ENCODE measurements at regions not wholly inside any gene's neighbourhood (a gene's known extent, or its start where the extent isn't known, plus 50 kb on each side); places are given as distances from the start of the nearest gene placed in this dataset.

DNA sequence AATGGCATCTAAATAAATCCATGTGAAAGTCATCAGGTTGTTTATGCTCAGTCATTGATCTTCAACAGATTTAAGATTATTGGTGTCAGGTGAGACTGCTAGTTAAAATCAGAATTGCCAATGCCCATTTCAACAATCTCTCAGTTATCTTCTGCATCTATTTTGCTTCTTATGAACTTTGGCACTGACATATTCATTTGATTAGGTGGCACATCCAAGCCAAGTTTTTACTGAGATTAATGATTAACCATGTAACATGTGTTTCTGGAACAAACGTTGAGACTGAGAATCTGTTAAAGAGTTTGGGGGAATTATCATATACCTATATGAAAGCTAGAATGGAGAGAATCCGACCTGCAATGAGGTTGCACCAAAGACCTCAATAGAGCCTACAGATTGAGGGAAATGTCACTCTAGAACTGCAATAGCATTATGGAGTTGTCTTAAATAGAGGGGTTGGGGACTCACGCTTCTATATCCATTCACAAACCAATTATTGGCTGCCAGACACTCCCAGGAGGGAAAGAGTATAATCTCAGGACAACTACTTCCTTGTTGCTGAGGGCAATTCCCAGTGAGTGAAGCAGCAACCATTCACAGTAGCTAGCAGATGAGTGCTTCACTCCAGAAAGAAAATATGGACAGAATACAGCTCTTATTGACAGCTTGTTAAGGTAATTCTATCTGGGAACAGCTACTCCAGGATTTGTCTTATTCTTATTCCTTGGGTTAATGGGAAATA lies 891.3 kb downstream of the SQOR start:
- intact Hi-C loops (cut with DNase I, micrococcal nuclease) = no loop called here
- H3K36me3 ChIP-seq (ENCODE audit: low read depth) = no peaks in the 10 kb centered on the region
- TF ChIP-seq, protein P1, sequence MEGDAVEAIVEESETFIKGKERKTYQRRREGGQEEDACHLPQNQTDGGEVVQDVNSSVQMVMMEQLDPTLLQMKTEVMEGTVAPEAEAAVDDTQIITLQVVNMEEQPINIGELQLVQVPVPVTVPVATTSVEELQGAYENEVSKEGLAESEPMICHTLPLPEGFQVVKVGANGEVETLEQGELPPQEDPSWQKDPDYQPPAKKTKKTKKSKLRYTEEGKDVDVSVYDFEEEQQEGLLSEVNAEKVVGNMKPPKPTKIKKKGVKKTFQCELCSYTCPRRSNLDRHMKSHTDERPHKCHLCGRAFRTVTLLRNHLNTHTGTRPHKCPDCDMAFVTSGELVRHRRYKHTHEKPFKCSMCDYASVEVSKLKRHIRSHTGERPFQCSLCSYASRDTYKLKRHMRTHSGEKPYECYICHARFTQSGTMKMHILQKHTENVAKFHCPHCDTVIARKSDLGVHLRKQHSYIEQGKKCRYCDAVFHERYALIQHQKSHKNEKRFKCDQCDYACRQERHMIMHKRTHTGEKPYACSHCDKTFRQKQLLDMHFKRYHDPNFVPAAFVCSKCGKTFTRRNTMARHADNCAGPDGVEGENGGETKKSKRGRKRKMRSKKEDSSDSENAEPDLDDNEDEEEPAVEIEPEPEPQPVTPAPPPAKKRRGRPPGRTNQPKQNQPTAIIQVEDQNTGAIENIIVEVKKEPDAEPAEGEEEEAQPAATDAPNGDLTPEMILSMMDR (IDR thresholded peaks at IDR 0.05) = no peak
- H3K4me3 ChIP-seq = no peak overlapping the region
- no peaks in the 10 kb centered on the region for H3K9me3 ChIP-seq
- ATAC-seq (peak; percentile 97), DNase-seq (peak in 1 of 3 donors; percentile 38)
- H3K4me1 ChIP-seq (ENCODE audit: low read depth) = peaks cover 11% of the 10 kb centered on the region

DNA sequence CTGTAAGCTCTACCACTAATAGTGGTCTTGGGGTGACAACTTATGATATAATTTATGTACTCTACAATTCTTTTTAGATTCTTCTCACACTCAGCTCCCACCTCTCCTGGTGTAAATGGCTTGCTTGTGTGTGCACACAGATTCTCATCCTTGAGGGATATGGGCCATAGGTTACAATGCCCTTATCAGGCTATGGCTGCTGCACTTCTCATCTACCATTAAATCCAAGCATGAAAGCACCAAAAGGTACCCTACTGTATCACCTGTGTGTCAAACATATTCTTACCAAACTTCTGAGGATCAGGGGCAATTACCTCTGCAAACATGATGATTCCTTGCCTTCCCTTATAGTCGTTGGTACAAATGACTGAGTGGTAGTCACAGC lies 891.9 kb downstream of the SQOR start:
- peaks cover 11% of the 10 kb centered on the region for H3K4me1 ChIP-seq (ENCODE audit: low read depth)
- H3K36me3 ChIP-seq (ENCODE audit: low read depth) = no peaks in the 10 kb centered on the region
- H3K4me3 ChIP-seq = no peak overlapping the region
- DNase-seq (peak in 1 of 3 donors; percentile 18), ATAC-seq (peak; percentile 65)
- H3K9me3 ChIP-seq = no peaks in the 10 kb centered on the region
- TF ChIP-seq, protein P1 (IDR thresholded peaks at IDR 0.05) = no peak
- intact Hi-C loops (cut with DNase I, micrococcal nuclease) = no loop called here

DNA sequence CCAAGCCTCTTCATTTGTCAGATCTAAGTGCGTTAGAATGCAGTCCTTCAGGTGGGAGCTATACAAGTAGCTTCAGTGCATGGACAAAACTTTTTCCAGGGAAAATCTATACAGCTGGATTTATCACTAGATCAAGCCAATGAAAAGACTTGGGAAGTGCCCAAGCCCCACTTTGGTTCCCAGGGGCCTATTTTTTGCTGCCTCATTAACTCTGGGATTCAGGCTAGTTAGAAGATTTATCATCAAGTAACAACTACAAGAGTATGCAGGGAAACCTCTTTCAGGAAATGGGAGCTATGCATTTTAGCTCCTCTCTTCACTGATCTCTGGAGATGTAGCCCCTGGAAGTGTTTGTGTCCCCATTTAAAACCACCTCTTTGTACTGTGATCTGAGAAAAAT lies 908.8 kb downstream of the SQOR start:
- no peak for DNase-seq
- H3K4me3 ChIP-seq = no peak overlapping the region
- H3K36me3 ChIP-seq (ENCODE audit: low read depth) = no peaks in the 10 kb centered on the region
- H3K4me1 ChIP-seq (ENCODE audit: low read depth) = no peaks in the 10 kb centered on the region
- ATAC-seq = no peak
- no peaks in the 10 kb centered on the region for H3K9me3 ChIP-seq
- intact Hi-C loops (cut with DNase I, micrococcal nuclease) = no loop called here
- TF ChIP-seq, protein P1 (IDR thresholded peaks at IDR 0.05) = no peak

DNA sequence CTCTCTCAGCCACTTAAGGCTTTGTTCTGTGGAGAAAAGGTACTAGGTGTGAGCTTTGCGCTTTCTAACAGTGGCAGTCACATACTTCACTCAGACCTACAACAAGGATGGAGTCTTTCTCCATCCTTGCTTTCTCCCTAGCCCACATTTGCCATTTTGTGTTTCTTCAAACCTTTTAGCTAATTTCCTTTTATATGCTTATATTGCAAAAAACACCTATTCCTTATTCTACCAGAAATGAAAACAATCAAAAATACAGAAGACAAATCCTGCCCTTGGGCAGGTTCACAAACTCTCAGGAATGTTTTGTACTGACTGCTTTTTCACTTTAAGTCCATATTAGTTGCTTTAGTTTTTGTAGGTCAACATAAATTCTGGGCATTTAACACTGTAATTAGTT lies 914.2 kb downstream of the SQOR start:
- TF ChIP-seq, protein P1 (IDR thresholded peaks at IDR 0.05) = no peak
- ATAC-seq = no peak
- intact Hi-C loops (cut with DNase I, micrococcal nuclease) = no loop called here

DNA sequence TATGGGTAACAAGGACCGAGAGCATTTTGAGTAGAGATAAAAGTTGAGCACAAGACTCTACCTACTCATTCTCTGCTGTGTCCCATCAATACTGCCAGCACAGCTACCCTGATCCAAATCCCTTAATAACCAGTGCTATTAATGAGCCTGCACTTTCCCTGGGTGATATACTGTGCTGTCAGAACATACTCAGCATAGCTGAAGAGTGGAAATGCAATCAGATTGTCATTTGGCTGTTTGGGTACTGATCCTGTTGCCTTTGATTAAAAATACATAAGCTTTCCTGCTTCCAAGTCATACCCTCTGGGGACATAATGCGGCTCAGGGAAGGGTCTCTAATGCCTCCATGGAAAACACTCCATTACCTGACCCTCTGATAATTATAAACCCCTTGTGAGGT lies 917.5 kb downstream of the SQOR start:
- Histone ChIP-seq H3K9me3 (no peaks in the 10 kb centered on the region), H3K4me1 (ENCODE audit: low read depth) (no peaks in the 10 kb centered on the region), H3K4me3 (no peak overlapping the region), H3K36me3 (ENCODE audit: low read depth) (no peaks in the 10 kb centered on the region)
- TF ChIP-seq, protein P1 (IDR thresholded peaks at IDR 0.05) = no peak
- intact Hi-C loops (cut with DNase I, micrococcal nuclease) = no loop called here
- DNase-seq (no peak), ATAC-seq (no peak)

More for the DNA sequence above, 914.2 kb downstream of the SQOR start:
- Histone ChIP-seq H3K9me3 (no peaks in the 10 kb centered on the region), H3K4me1 (ENCODE audit: low read depth) (no peaks in the 10 kb centered on the region), H3K4me3 (no peak overlapping the region), H3K36me3 (ENCODE audit: low read depth) (no peaks in the 10 kb centered on the region)
- no peak for DNase-seq
